ENCODE measurements at regions not wholly inside any gene's neighbourhood (a gene's known extent, or its start where the extent isn't known, plus 50 kb on each side); places are given as distances from the start of the nearest gene placed in this dataset.
A peak's percentile ranks its signal among the peaks of the same experiment; 100 is the strongest.

DNA sequence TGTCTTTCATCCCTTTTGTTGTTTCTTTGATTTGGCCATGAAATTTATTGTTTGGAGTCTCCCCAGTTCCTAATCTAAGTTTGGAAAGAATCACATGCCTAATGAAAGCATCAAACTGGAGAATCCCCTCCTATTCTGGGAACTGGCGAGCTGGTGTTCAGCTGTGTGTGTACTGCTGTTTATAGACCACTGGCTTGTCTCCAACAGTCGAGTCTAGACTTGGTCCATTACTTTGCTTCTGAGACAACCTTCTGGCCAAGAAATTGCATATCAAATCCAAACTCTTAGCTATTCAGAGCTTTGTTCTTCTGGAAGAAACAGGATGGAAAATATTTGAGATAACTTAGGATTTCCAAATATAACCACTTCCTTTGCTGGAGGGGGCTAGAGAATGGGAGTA lies 111.5 kb upstream of the THSD7B start:
- H3K27ac ChIP-seq (ENCODE audit: low read length) = no peak overlapping the region
- H3K9ac ChIP-seq (ENCODE audit: low read length in 2 of 2) = no peak overlapping the region
- H3K4me1 ChIP-seq (ENCODE audit: control insufficient read depth, insufficient read depth, low read length) = peaks cover 8% of the 10 kb centered on the region
- H3K9me3 ChIP-seq (ENCODE audit: control insufficient read depth in 2 of 2, low read length in 2 of 2) = no peaks in the 10 kb centered on the region
- no peaks in the 10 kb centered on the region for H3K36me3 ChIP-seq (ENCODE audit: control insufficient read depth in 2 of 2, insufficient read depth in 2 of 2, low read length in 2 of 2)
- H3K27me3 ChIP-seq (ENCODE audit: control insufficient read depth in 1 of 2, insufficient read depth in 2 of 2, low read length in 2 of 2) = no peaks in the 10 kb centered on the region
- H3K4me3 ChIP-seq (ENCODE audit: low read length in 2 of 2) = no peak overlapping the region

DNA sequence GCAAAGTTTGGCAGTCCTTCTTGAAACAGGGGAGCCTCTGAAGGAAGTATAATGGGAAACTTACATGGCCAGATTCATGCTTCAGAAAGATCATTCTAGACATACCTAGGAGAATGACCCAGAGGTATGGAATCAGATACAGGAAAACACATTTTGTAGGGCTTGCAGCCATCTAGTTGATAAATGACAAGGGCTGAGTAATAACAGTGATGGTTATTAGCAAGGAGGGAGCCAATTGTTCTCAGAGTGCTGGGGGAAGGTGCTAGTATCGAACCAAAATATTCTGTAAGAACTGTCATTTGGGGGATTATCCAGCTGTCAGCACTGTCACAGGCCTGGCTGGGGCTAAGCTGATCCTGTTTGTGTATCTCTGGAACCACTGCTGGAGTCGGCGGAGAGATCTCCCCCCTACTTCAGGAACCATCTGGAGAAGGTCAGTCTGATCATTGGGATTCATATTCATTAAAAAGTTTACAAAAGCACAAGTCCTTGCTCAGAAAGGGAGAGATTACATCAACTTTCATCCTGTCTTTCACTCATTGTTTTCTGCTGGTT lies 113.8 kb upstream of the THSD7B start:
- H3K9me3 ChIP-seq (ENCODE audit: control insufficient read depth in 2 of 2, low read length in 2 of 2) = no peaks in the 10 kb centered on the region
- H3K4me1 ChIP-seq (ENCODE audit: control insufficient read depth, insufficient read depth, low read length) = peaks cover 8% of the 10 kb centered on the region
- no peaks in the 10 kb centered on the region for H3K36me3 ChIP-seq (ENCODE audit: control insufficient read depth in 2 of 2, insufficient read depth in 2 of 2, low read length in 2 of 2)
- H3K4me3 ChIP-seq (ENCODE audit: low read length in 2 of 2) = no peak overlapping the region
- H3K27me3 ChIP-seq (ENCODE audit: control insufficient read depth in 1 of 2, insufficient read depth in 2 of 2, low read length in 2 of 2) = no peaks in the 10 kb centered on the region
- no peak overlapping the region for H3K27ac ChIP-seq (ENCODE audit: low read length)
- H3K9ac ChIP-seq (ENCODE audit: low read length in 2 of 2) = no peak overlapping the region

GRCh38 chr2:136647039-136647438 lies 118.3 kb upstream of the THSD7B start:
- Histone ChIP-seq H3K9me3 (ENCODE audit: control insufficient read depth in 2 of 2, low read length in 2 of 2) (no peaks in the 10 kb centered on the region), H3K4me3 (ENCODE audit: low read length in 2 of 2) (no peak overlapping the region), H3K36me3 (ENCODE audit: control insufficient read depth in 2 of 2, insufficient read depth in 2 of 2, low read length in 2 of 2) (no peaks in the 10 kb centered on the region), H3K27me3 (ENCODE audit: control insufficient read depth in 1 of 2, insufficient read depth in 2 of 2, low read length in 2 of 2) (no peaks in the 10 kb centered on the region), H3K27ac (ENCODE audit: low read length) (no peak overlapping the region), H3K4me1 (ENCODE audit: control insufficient read depth, insufficient read depth, low read length) (peaks cover under 1% of the 10 kb centered on the region), H3K9ac (ENCODE audit: low read length in 2 of 2) (no peak overlapping the region)

- no peaks in the 10 kb centered on the region for H3K4me1 ChIP-seq (ENCODE audit: control insufficient read depth, insufficient read depth, low read length)
- no peaks in the 10 kb centered on the region for H3K36me3 ChIP-seq (ENCODE audit: control insufficient read depth in 2 of 2, insufficient read depth in 2 of 2, low read length in 2 of 2)
- H3K27ac ChIP-seq (ENCODE audit: low read length) = no peak overlapping the region
- peak overlapping the region in 1 of 2 donors; percentile 1 for H3K4me3 ChIP-seq (ENCODE audit: low read length in 2 of 2)
- no peaks in the 10 kb centered on the region for H3K27me3 ChIP-seq (ENCODE audit: control insufficient read depth in 1 of 2, insufficient read depth in 2 of 2, low read length in 2 of 2)
- H3K9me3 ChIP-seq (ENCODE audit: control insufficient read depth in 2 of 2, low read length in 2 of 2) = no peaks in the 10 kb centered on the region
- no peak overlapping the region for H3K9ac ChIP-seq (ENCODE audit: low read length in 2 of 2)
Observed at GRCh38 chr2:136645236-136645828, 120.0 kb upstream of the THSD7B start.

DNA sequence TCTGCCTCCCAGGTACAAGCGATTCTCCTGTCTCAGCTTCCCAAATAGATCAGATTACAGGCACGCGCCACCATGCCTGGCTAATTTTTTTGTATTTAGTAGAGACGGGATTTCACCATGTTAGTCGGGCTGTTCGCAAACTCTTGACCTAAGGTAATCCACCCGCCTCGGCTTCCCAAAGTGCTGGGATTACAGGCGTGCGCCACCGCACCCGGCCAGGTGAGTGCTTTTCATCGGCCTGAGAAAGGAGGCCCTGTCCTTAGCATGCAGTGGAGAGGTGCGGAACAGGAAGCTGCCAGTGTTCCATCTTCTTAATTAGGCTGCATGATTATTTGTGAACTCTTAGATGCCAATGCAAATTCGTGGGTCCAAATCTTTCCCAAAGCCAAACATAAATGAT lies 125.7 kb upstream of the THSD7B start:
- H3K9ac ChIP-seq (ENCODE audit: low read length in 2 of 2) = no peak overlapping the region
- no peaks in the 10 kb centered on the region for H3K36me3 ChIP-seq (ENCODE audit: control insufficient read depth in 2 of 2, insufficient read depth in 2 of 2, low read length in 2 of 2)
- peaks cover 13% of the 10 kb centered on the region for H3K4me1 ChIP-seq (ENCODE audit: control insufficient read depth, insufficient read depth, low read length)
- no peak overlapping the region for H3K4me3 ChIP-seq (ENCODE audit: low read length in 2 of 2)
- no peak overlapping the region for H3K27ac ChIP-seq (ENCODE audit: low read length)
- no peaks in the 10 kb centered on the region for H3K27me3 ChIP-seq (ENCODE audit: control insufficient read depth in 1 of 2, insufficient read depth in 2 of 2, low read length in 2 of 2)
- no peaks in the 10 kb centered on the region for H3K9me3 ChIP-seq (ENCODE audit: control insufficient read depth in 2 of 2, low read length in 2 of 2)

- no peak overlapping the region for H3K9ac ChIP-seq (ENCODE audit: low read length in 2 of 2)
- H3K27me3 ChIP-seq (ENCODE audit: control insufficient read depth in 1 of 2, insufficient read depth in 2 of 2, low read length in 2 of 2) = no peaks in the 10 kb centered on the region
- no peaks in the 10 kb centered on the region for H3K9me3 ChIP-seq (ENCODE audit: control insufficient read depth in 2 of 2, low read length in 2 of 2)
- H3K4me3 ChIP-seq (ENCODE audit: low read length in 2 of 2) = no peak overlapping the region
- peaks cover 13% of the 10 kb centered on the region for H3K4me1 ChIP-seq (ENCODE audit: control insufficient read depth, insufficient read depth, low read length)
- no peaks in the 10 kb centered on the region for H3K36me3 ChIP-seq (ENCODE audit: control insufficient read depth in 2 of 2, insufficient read depth in 2 of 2, low read length in 2 of 2)
- no peak overlapping the region for H3K27ac ChIP-seq (ENCODE audit: low read length)
Observed at GRCh38 chr2:136638193-136638592, 127.2 kb upstream of the THSD7B start.

DNA sequence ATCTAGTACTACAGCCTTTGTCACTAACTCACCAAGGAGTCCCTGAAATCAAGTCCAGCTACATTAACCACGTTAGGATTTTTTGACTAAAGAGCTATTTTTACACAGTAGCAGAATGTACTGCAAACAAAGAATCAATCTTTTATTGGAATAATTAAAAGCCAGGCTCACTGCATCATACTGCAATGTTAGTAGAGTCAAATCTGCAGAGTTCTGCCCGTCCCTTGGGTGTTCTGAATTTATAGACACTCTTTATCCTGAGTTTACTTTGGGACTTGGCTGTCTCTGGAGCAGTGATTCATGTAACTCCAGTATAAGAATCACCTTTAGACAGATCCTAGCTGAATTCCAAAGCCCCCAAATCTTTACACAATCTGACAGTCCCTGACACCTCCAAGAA lies 127.9 kb upstream of the THSD7B start:
- Histone ChIP-seq H3K9ac (ENCODE audit: low read length in 2 of 2) (no peak overlapping the region), H3K27ac (ENCODE audit: low read length) (no peak overlapping the region), H3K9me3 (ENCODE audit: control insufficient read depth in 2 of 2, low read length in 2 of 2) (no peaks in the 10 kb centered on the region), H3K4me3 (ENCODE audit: low read length in 2 of 2) (no peak overlapping the region), H3K27me3 (ENCODE audit: control insufficient read depth in 1 of 2, insufficient read depth in 2 of 2, low read length in 2 of 2) (no peaks in the 10 kb centered on the region), H3K4me1 (ENCODE audit: control insufficient read depth, insufficient read depth, low read length) (peaks cover 13% of the 10 kb centered on the region), H3K36me3 (ENCODE audit: control insufficient read depth in 2 of 2, insufficient read depth in 2 of 2, low read length in 2 of 2) (no peaks in the 10 kb centered on the region)

- Histone ChIP-seq H3K27ac (ENCODE audit: low read length) (no peak overlapping the region), H3K9ac (ENCODE audit: low read length in 2 of 2) (no peak overlapping the region), H3K27me3 (ENCODE audit: control insufficient read depth in 1 of 2, insufficient read depth in 2 of 2, low read length in 2 of 2) (no peaks in the 10 kb centered on the region), H3K4me3 (ENCODE audit: low read length in 2 of 2) (no peak overlapping the region), H3K36me3 (ENCODE audit: control insufficient read depth in 2 of 2, insufficient read depth in 2 of 2, low read length in 2 of 2) (no peaks in the 10 kb centered on the region), H3K9me3 (ENCODE audit: control insufficient read depth in 2 of 2, low read length in 2 of 2) (no peaks in the 10 kb centered on the region), H3K4me1 (ENCODE audit: control insufficient read depth, insufficient read depth, low read length) (peaks cover 18% of the 10 kb centered on the region)
Observed at GRCh38 chr2:136628490-136628889, 136.9 kb upstream of the THSD7B start.

DNA sequence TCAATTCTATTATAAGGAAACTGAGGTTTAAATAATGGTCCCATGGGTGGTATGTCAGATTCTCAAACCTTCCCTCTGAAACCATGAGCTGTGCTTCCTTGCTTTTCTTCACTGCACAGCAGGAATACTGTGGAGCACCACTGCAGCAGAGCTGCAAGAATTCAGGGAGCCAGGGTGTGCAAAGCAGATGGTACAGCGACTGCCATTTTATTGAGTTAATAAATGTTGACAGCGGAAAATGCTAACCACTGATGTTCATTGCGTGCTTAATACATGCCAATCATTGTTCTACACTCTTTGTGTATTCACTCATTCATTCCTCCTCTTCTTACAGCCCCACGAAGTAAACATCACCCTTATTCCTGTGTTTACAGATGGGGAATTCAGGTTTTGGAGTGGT lies 152.2 kb upstream of the THSD7B start:
- Histone ChIP-seq H3K4me3 (ENCODE audit: low read length in 2 of 2) (no peak overlapping the region), H3K4me1 (ENCODE audit: control insufficient read depth, insufficient read depth, low read length) (peaks cover 3% of the 10 kb centered on the region), H3K27ac (ENCODE audit: low read length) (no peak overlapping the region), H3K9ac (ENCODE audit: low read length in 2 of 2) (no peak overlapping the region), H3K36me3 (ENCODE audit: control insufficient read depth in 2 of 2, insufficient read depth in 2 of 2, low read length in 2 of 2) (no peaks in the 10 kb centered on the region), H3K9me3 (ENCODE audit: control insufficient read depth in 2 of 2, low read length in 2 of 2) (no peaks in the 10 kb centered on the region), H3K27me3 (ENCODE audit: control insufficient read depth in 1 of 2, insufficient read depth in 2 of 2, low read length in 2 of 2) (no peaks in the 10 kb centered on the region)

- Histone ChIP-seq H3K9me3 (ENCODE audit: control insufficient read depth in 2 of 2, low read length in 2 of 2) (no peaks in the 10 kb centered on the region), H3K27ac (ENCODE audit: low read length) (no peak overlapping the region), H3K9ac (ENCODE audit: low read length in 2 of 2) (no peak overlapping the region), H3K36me3 (ENCODE audit: control insufficient read depth in 2 of 2, insufficient read depth in 2 of 2, low read length in 2 of 2) (no peaks in the 10 kb centered on the region), H3K27me3 (ENCODE audit: control insufficient read depth in 1 of 2, insufficient read depth in 2 of 2, low read length in 2 of 2) (no peaks in the 10 kb centered on the region), H3K4me1 (ENCODE audit: control insufficient read depth, insufficient read depth, low read length) (peaks cover 3% of the 10 kb centered on the region), H3K4me3 (ENCODE audit: low read length in 2 of 2) (no peak overlapping the region)
Observed at GRCh38 chr2:136612079-136612478, 153.3 kb upstream of the THSD7B start.

DNA sequence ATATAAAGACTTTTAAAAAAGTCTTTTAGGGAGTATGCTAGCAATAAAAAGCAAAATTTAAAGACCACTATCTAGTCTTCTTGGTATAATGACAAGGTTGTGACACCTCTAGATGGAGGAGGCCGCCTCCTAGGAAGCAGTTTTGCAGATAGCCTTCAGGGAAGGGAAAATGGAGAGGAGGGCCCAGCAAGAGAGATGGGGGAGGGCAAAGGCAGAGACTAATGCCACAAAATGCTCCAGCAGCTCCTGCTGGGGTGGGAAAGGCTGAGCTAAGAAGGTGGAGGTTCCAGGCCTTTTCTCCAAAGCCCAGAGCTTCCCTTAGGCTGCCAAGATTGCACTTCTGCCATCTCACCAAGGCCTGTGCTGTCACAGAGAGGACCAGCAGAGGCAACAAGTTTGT lies 153.9 kb upstream of the THSD7B start:
- Histone ChIP-seq H3K9me3 (ENCODE audit: control insufficient read depth in 2 of 2, low read length in 2 of 2) (no peaks in the 10 kb centered on the region), H3K27ac (ENCODE audit: low read length) (no peak overlapping the region), H3K4me3 (ENCODE audit: low read length in 2 of 2) (no peak overlapping the region), H3K4me1 (ENCODE audit: control insufficient read depth, insufficient read depth, low read length) (peaks cover 3% of the 10 kb centered on the region), H3K27me3 (ENCODE audit: control insufficient read depth in 1 of 2, insufficient read depth in 2 of 2, low read length in 2 of 2) (no peaks in the 10 kb centered on the region), H3K9ac (ENCODE audit: low read length in 2 of 2) (no peak overlapping the region), H3K36me3 (ENCODE audit: control insufficient read depth in 2 of 2, insufficient read depth in 2 of 2, low read length in 2 of 2) (no peaks in the 10 kb centered on the region)

Data from stomach smooth muscle (tissue), 2 donors.